Trophoblast cell (in vitro differentiated cells and primary cell): ENCODE measurements at regions not wholly inside any gene's neighbourhood (a gene's known extent, or its start where the extent isn't known, plus 50 kb on each side); places are given as distances from the start of the nearest gene placed in this dataset.

Experiments
- DNase-seq, 2 donors: peaks; one replicate each; pipeline ENCODE4 v3.0.0-alpha.2; 2016
- H2AFZ ChIP-seq: 2 replicates; pipeline ENCODE4 v1.6.1; 2013; ENCODE audit warnings: low read length, moderate library complexity, mild to moderate bottlenecking; ENCODE audit not compliant: insufficient read depth, poor library complexity
- H2AK5ac ChIP-seq: 2 replicates; pipeline ENCODE4 v1.6.1; 2013; ENCODE audit warnings: mild to moderate bottlenecking, low read length
- H2BK120ac ChIP-seq: 2 replicates; pipeline ENCODE4 v1.6.1; 2013; ENCODE audit warnings: low read length, mild to moderate bottlenecking, moderate library complexity; ENCODE audit not compliant: insufficient read depth, poor library complexity
- H2BK12ac ChIP-seq: 2 replicates; pipeline ENCODE4 v1.6.1; 2013; ENCODE audit warnings: mild to moderate bottlenecking, low read length, moderate library complexity
- H2BK5ac ChIP-seq: 2 replicates; pipeline ENCODE4 v1.6.1; 2013; ENCODE audit warnings: low read length, low read depth, moderate library complexity, mild to moderate bottlenecking; ENCODE audit not compliant: poor library complexity
- H3K14ac ChIP-seq: 2 replicates; pipeline ENCODE4 v1.6.1; 2013; ENCODE audit warnings: mild to moderate bottlenecking, low read length
- H3K18ac ChIP-seq: 2 replicates; pipeline ENCODE4 v1.6.1; 2013; ENCODE audit warnings: mild to moderate bottlenecking, low read length
- H3K23ac ChIP-seq: 2 replicates; pipeline ENCODE4 v1.6.1; 2013; ENCODE audit warnings: low read length
- H3K27ac ChIP-seq: 2 replicates; pipeline ENCODE4 v1.5.1; 2013; ENCODE audit warnings: low read depth, mild to moderate bottlenecking, inconsistent platforms, low read length, moderate library complexity
- H3K27me3 ChIP-seq: 2 replicates; pipeline ENCODE4 v1.6.1; 2013; ENCODE audit warnings: inconsistent platforms, mild to moderate bottlenecking, low read length, moderate library complexity; ENCODE audit not compliant: insufficient read depth
- H3K36me3 ChIP-seq, 2 experiments: 1 replicate in 1 of 2; 2 replicates in 1 of 2; pipeline ENCODE4 v1.6.1; 2013; ENCODE audit warnings: low read length in 2 of 2, mild to moderate bottlenecking in 2 of 2, moderate library complexity in 1 of 2; ENCODE audit not compliant: insufficient read depth in 2 of 2, control insufficient read depth in 1 of 2
- H3K4ac ChIP-seq: 2 replicates; pipeline ENCODE4 v1.6.1; 2013; ENCODE audit warnings: low read depth, mild to moderate bottlenecking, low read length, moderate library complexity
- H3K4me1 ChIP-seq, 2 experiments: 1 replicate in 1 of 2; 2 replicates in 1 of 2; pipeline ENCODE4 v1.6.1; 2013; ENCODE audit warnings: low read length in 2 of 2, mild to moderate bottlenecking in 2 of 2, moderate library complexity in 1 of 2; ENCODE audit not compliant: insufficient read depth in 2 of 2, control insufficient read depth in 1 of 2
- H3K4me2 ChIP-seq: 2 replicates; pipeline ENCODE4 v1.6.1; 2013; ENCODE audit warnings: inconsistent platforms, mild to moderate bottlenecking, low read length, moderate library complexity
- H3K4me3 ChIP-seq: 2 replicates; pipeline ENCODE4 v1.5.1; 2013; ENCODE audit warnings: mild to moderate bottlenecking, low read depth, low read length, inconsistent platforms
- H3K79me1 ChIP-seq: one replicate; pipeline ENCODE4 v1.6.1; 2013; ENCODE audit warnings: low read length
- H3K79me2 ChIP-seq: 2 replicates; pipeline ENCODE4 v1.6.1; 2013; ENCODE audit warnings: low read length, mild to moderate bottlenecking; ENCODE audit not compliant: control insufficient read depth, insufficient read depth, poor library complexity
- H3K9ac ChIP-seq: 2 replicates; pipeline ENCODE4 v1.6.1; 2013; ENCODE audit warnings: mild to moderate bottlenecking, low read length
- H3K9me3 ChIP-seq: 2 replicates; pipeline ENCODE4 v1.6.1; 2013; ENCODE audit warnings: low read depth, mild to moderate bottlenecking, control low read depth, inconsistent platforms, low read length; ENCODE audit not compliant: insufficient read depth
- H4K12ac ChIP-seq: 2 replicates; pipeline ENCODE4 v1.6.1; 2013; ENCODE audit warnings: low read depth, mild to moderate bottlenecking, low read length, moderate library complexity
- H4K8ac ChIP-seq: 2 replicates; pipeline ENCODE4 v1.6.1; 2013; ENCODE audit warnings: low read depth, mild to moderate bottlenecking, low read length, moderate library complexity
- H4K91ac ChIP-seq: one replicate; pipeline ENCODE4 v1.6.1; 2013; ENCODE audit warnings: low read depth, mild to moderate bottlenecking, low read length, moderate library complexity
- WGBS: extraction: QIAGEN DNeasy Blood & Tissue Kit; methylation state at CpG from one replicate; pipeline ENCODE4 v1.1.7; 2013; ENCODE audit warnings: missing lambda C conversion rate; ENCODE audit not compliant: insufficient read length, insufficient coverage; ENCODE audit errors: extremely low coverage; 5-methylcytosine and 5-hydroxymethylcytosine counted together

GRCh38 chrX:5526191-5526590 is 702.5 kb downstream of the NLGN4X start:
- WGBS: no CpG with 5 or more reads among the region's 2 CpGs

GRCh38 chrX:5490786-5491563 is 737.7 kb downstream of the NLGN4X start:
- Histone ChIP-seq H4K91ac (no peak overlapping the region), H3K23ac (no peak overlapping the region), H3K4me1 (no peaks in the 10 kb centered on the region), H3K4ac (no peak overlapping the region), H4K8ac (no peak overlapping the region), H3K4me2 (no peak overlapping the region), H3K79me2 (no peaks in the 10 kb centered on the region), H3K36me3 (no peaks in the 10 kb centered on the region), H3K27ac (no peak overlapping the region), H3K9ac (no peak overlapping the region), H2BK12ac (no peak overlapping the region), H3K14ac (no peak overlapping the region), H3K9me3 (no peaks in the 10 kb centered on the region), H3K18ac (no peak overlapping the region), H3K79me1 (no peaks in the 10 kb centered on the region), H4K12ac (no peak overlapping the region), H2AFZ (no peak overlapping the region), H2BK5ac (no peak overlapping the region), H3K27me3 (no peaks in the 10 kb centered on the region), H3K4me3 (no peak overlapping the region), H2BK120ac (no peak overlapping the region), H2AK5ac (no peak overlapping the region)
- no CpG with 5 or more reads among the region's 8 CpGs for WGBS
- no peak for DNase-seq

More at GRCh38 chrX:5526191-5526590, 702.5 kb downstream of the NLGN4X start:
- DNase-seq: no peak
- Histone ChIP-seq H3K9ac (no peak overlapping the region), H3K9me3 (no peaks in the 10 kb centered on the region), H4K8ac (no peak overlapping the region), H3K4me1 (no peaks in the 10 kb centered on the region), H3K18ac (no peak overlapping the region), H3K27me3 (no peaks in the 10 kb centered on the region), H4K91ac (no peak overlapping the region), H3K79me1 (no peaks in the 10 kb centered on the region), H3K4me2 (no peak overlapping the region), H3K4ac (no peak overlapping the region), H2BK5ac (no peak overlapping the region), H3K23ac (no peak overlapping the region), H2AK5ac (no peak overlapping the region), H4K12ac (no peak overlapping the region), H3K14ac (no peak overlapping the region), H3K36me3 (no peaks in the 10 kb centered on the region), H2AFZ (no peak overlapping the region), H3K79me2 (no peaks in the 10 kb centered on the region), H2BK120ac (no peak overlapping the region), H2BK12ac (no peak overlapping the region), H3K4me3 (no peak overlapping the region), H3K27ac (no peak overlapping the region)

GRCh38 chrX:5474282-5474681 is 754.4 kb downstream of the NLGN4X start:
- Histone ChIP-seq H3K4me1 (no peaks in the 10 kb centered on the region), H3K18ac (no peak overlapping the region), H3K4me3 (no peak overlapping the region), H3K14ac (no peak overlapping the region), H4K91ac (no peak overlapping the region), H2AK5ac (no peak overlapping the region), H3K79me2 (no peaks in the 10 kb centered on the region), H4K8ac (no peak overlapping the region), H3K27me3 (no peaks in the 10 kb centered on the region), H2BK120ac (no peak overlapping the region), H3K23ac (no peak overlapping the region), H2BK5ac (no peak overlapping the region), H2BK12ac (no peak overlapping the region), H4K12ac (no peak overlapping the region), H3K9me3 (no peaks in the 10 kb centered on the region), H3K9ac (no peak overlapping the region), H3K27ac (no peak overlapping the region), H3K4ac (no peak overlapping the region), H3K36me3 (no peaks in the 10 kb centered on the region), H2AFZ (no peak overlapping the region), H3K4me2 (no peak overlapping the region), H3K79me1 (no peaks in the 10 kb centered on the region)
- no peak for DNase-seq
- WGBS: no CpG with 5 or more reads among the region's 4 CpGs

- no peaks in the 10 kb centered on the region for H3K36me3 ChIP-seq
- H3K14ac ChIP-seq: no peak overlapping the region
- peak in 1 of 2 donors; percentile 3 for DNase-seq
- H4K8ac ChIP-seq: no peak overlapping the region
- H2BK120ac ChIP-seq: no peak overlapping the region
- no peak overlapping the region for H3K4me2 ChIP-seq
- H3K18ac ChIP-seq: no peak overlapping the region
- WGBS: no CpG with 5 or more reads among the region's 6 CpGs
- no peak overlapping the region for H2AFZ ChIP-seq
- H3K27me3 ChIP-seq: no peaks in the 10 kb centered on the region
- H2AK5ac ChIP-seq: no peak overlapping the region
- H3K4me1 ChIP-seq: no peaks in the 10 kb centered on the region
- no peaks in the 10 kb centered on the region for H3K79me1 ChIP-seq
- no peak overlapping the region for H4K12ac ChIP-seq
- H4K91ac ChIP-seq: no peak overlapping the region
- H2BK12ac ChIP-seq: no peak overlapping the region
- no peak overlapping the region for H3K27ac ChIP-seq
- no peaks in the 10 kb centered on the region for H3K9me3 ChIP-seq
- no peak overlapping the region for H3K9ac ChIP-seq
- H3K4me3 ChIP-seq: no peak overlapping the region
- H3K79me2 ChIP-seq: no peaks in the 10 kb centered on the region
- no peak overlapping the region for H3K23ac ChIP-seq
- H2BK5ac ChIP-seq: no peak overlapping the region
- H3K4ac ChIP-seq: no peak overlapping the region
Observed at GRCh38 chrX:5458300-5458842, 770.3 kb downstream of the NLGN4X start.
